ENCODE measurements at regions not wholly inside any gene's neighbourhood (a gene's known extent, or its start where the extent isn't known, plus 50 kb on each side); places are given as distances from the start of the nearest gene placed in this dataset.

DNA sequence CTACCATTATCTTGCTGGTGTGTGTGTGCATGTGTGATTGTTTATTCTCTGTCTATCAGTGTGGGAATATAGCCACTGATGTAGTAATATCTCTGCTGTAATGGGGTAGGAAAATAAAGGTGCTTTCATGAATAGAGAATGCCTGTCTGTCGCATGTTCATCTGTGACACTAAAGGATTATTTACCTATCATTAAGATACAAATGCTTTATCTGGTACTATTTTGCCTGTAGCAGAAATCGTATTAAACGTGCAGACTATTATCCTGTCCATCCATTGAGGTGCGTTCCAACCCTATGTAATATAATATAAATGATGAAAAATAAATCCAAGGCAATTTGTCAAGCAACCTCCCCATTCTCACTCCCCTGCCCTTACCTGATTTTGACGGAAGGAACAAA, 1215.1 kb downstream of the BCL11B start:
- no peak for DNase-seq (ENCODE audit: low read depth, low spot score)
- Histone ChIP-seq H4K20me1 (replicated peaks; ENCODE audit: control insufficient read depth, extremely low read depth, insufficient read depth, low read length) (no peaks in the 10 kb centered on the region), H3K9me1 (replicated peaks; ENCODE audit: control insufficient read depth, extremely low read depth, insufficient read depth, low read length) (no peaks in the 10 kb centered on the region), H3K9me3 (replicated peaks; ENCODE audit: control insufficient read depth, insufficient read depth, low read length) (peaks cover 2% of the 10 kb centered on the region), H2AFZ (ENCODE audit: low read depth, low read length) (no peak overlapping the region), H3K4me3 (replicated peaks in 1 of 3; ENCODE audit: insufficient read depth in 1 of 3, low read depth in 1 of 3, low read length in 3 of 3) (no peak overlapping the region), H3K9ac (replicated peaks; ENCODE audit: extremely low read depth, insufficient read depth, low read length) (no peak overlapping the region), H3K4me2 (ENCODE audit: insufficient read depth, low read length) (no peak overlapping the region), H3K4me1 (ENCODE audit: control insufficient read depth, extremely low read depth, insufficient read depth, low read length) (no peaks in the 10 kb centered on the region), H3K27me3 (ENCODE audit: control insufficient read depth in 2 of 2, insufficient read depth in 2 of 2, low read length in 2 of 2) (no peaks in the 10 kb centered on the region), H3K79me2 (ENCODE audit: control insufficient read depth, insufficient read depth, low read length) (no peaks in the 10 kb centered on the region), H3K27ac (ENCODE audit: insufficient read depth, low read depth, low read length) (no peak overlapping the region), H3K36me3 (ENCODE audit: control insufficient read depth in 2 of 2, extremely low read depth in 1 of 2, insufficient read depth in 2 of 2, low read length in 2 of 2) (no peaks in the 10 kb centered on the region)
- ChIA-PET CTCF (no interaction called here), POLR2A (no interaction called here)
- intact Hi-C loops (cut with micrococcal nuclease) (no loop called here), dilution Hi-C loops (cut with MboI; ENCODE audit: extremely low pct_ligation_motif_present, low sequenced_read_pairs) (no loop called here)
- no peak for FAIRE-seq
- no TSS peak for BruUV-seq (replicated peaks)
- no peak for TF ChIP-seq MYC (IDR thresholded peaks at IDR 0.05; ENCODE audit: low read depth, low read length)
- no peak for TF ChIP-seq POLR2AphosphoS5 (IDR thresholded peaks at IDR 0.05; ENCODE audit: insufficient read depth, low read depth, low read length)

GRCh38 chr14:98059106-98059505, 1212.9 kb downstream of the BCL11B start:
- Histone ChIP-seq H3K79me2 (ENCODE audit: control insufficient read depth, insufficient read depth, low read length) (no peaks in the 10 kb centered on the region), H3K9me3 (replicated peaks; ENCODE audit: control insufficient read depth, insufficient read depth, low read length) (peaks cover 2% of the 10 kb centered on the region), H3K4me3 (replicated peaks in 1 of 3; ENCODE audit: insufficient read depth in 1 of 3, low read depth in 1 of 3, low read length in 3 of 3) (no peak overlapping the region), H3K9me1 (replicated peaks; ENCODE audit: control insufficient read depth, extremely low read depth, insufficient read depth, low read length) (no peaks in the 10 kb centered on the region), H3K4me1 (ENCODE audit: control insufficient read depth, extremely low read depth, insufficient read depth, low read length) (no peaks in the 10 kb centered on the region), H3K36me3 (ENCODE audit: control insufficient read depth in 2 of 2, extremely low read depth in 1 of 2, insufficient read depth in 2 of 2, low read length in 2 of 2) (no peaks in the 10 kb centered on the region), H3K27me3 (ENCODE audit: control insufficient read depth in 2 of 2, insufficient read depth in 2 of 2, low read length in 2 of 2) (no peaks in the 10 kb centered on the region), H2AFZ (ENCODE audit: low read depth, low read length) (no peak overlapping the region), H4K20me1 (replicated peaks; ENCODE audit: control insufficient read depth, extremely low read depth, insufficient read depth, low read length) (no peaks in the 10 kb centered on the region), H3K9ac (replicated peaks; ENCODE audit: extremely low read depth, insufficient read depth, low read length) (no peak overlapping the region), H3K27ac (ENCODE audit: insufficient read depth, low read depth, low read length) (no peak overlapping the region), H3K4me2 (ENCODE audit: insufficient read depth, low read length) (no peak overlapping the region)
- dilution Hi-C loops (cut with MboI; ENCODE audit: extremely low pct_ligation_motif_present, low sequenced_read_pairs): no loop called here
- CTCF ChIA-PET: no interaction called here
- no TSS peak for BruUV-seq (replicated peaks)
- POLR2A ChIA-PET: no interaction called here
- intact Hi-C loops (cut with micrococcal nuclease): no loop called here
- no peak for DNase-seq (ENCODE audit: low read depth, low spot score)
- TF ChIP-seq FOS (IDR thresholded peaks at IDR 0.05; ENCODE audit: borderline replicate concordance, insufficient read depth, low read length) (no peak), MAX (IDR thresholded peaks at IDR 0.05; ENCODE audit: insufficient read depth, insufficient read length) (no peak), GATA2 (IDR thresholded peaks at IDR 0.05; ENCODE audit: insufficient read depth, insufficient read length, low read depth, low read length) (no peak), JUN (IDR thresholded peaks at IDR 0.05; ENCODE audit: borderline replicate concordance, insufficient read depth, insufficient read length, low read depth) (no peak), POLR2A (IDR thresholded peaks at IDR 0.05; ENCODE audit: low read depth, low read length) (no peak)
- TF ChIP-seq, protein P1, sequence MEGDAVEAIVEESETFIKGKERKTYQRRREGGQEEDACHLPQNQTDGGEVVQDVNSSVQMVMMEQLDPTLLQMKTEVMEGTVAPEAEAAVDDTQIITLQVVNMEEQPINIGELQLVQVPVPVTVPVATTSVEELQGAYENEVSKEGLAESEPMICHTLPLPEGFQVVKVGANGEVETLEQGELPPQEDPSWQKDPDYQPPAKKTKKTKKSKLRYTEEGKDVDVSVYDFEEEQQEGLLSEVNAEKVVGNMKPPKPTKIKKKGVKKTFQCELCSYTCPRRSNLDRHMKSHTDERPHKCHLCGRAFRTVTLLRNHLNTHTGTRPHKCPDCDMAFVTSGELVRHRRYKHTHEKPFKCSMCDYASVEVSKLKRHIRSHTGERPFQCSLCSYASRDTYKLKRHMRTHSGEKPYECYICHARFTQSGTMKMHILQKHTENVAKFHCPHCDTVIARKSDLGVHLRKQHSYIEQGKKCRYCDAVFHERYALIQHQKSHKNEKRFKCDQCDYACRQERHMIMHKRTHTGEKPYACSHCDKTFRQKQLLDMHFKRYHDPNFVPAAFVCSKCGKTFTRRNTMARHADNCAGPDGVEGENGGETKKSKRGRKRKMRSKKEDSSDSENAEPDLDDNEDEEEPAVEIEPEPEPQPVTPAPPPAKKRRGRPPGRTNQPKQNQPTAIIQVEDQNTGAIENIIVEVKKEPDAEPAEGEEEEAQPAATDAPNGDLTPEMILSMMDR (IDR thresholded peaks at IDR 0.05; ENCODE audit: extremely low read depth in 1 of 2, insufficient read depth in 1 of 2, low read depth in 1 of 2, low read length in 2 of 2): no peak
- FAIRE-seq: no peak
